ENCODE measurements at regions not wholly inside any gene's neighbourhood (a gene's known extent, or its start where the extent isn't known, plus 50 kb on each side); places are given as distances from the start of the nearest gene placed in this dataset.

GRCh38 chr14:32012062-32012461 lies 65.0 kb upstream of the ARHGAP5 start:
- Histone ChIP-seq H3K4me2 (ENCODE audit: low read depth, low read length, poor library complexity, severe bottlenecking) (no peak overlapping the region), H4K20me1 (ENCODE audit: insufficient read depth, low read depth, low read length) (no peaks in the 10 kb centered on the region), H3K9me2 (replicated peaks; ENCODE audit: insufficient read depth, low read length) (no peaks in the 10 kb centered on the region), H3K36me3 (ENCODE audit: insufficient read depth, low read length) (no peaks in the 10 kb centered on the region), H3K79me2 (ENCODE audit: low read length) (no peaks in the 10 kb centered on the region), H2AFZ (ENCODE audit: low read length) (no peak overlapping the region), H3K9me3 (ENCODE audit: low read length) (no peaks in the 10 kb centered on the region), H3K4me1 (ENCODE audit: low read length) (no peaks in the 10 kb centered on the region), H3K9ac (ENCODE audit: low read length) (no peak overlapping the region), H3K27me3 (ENCODE audit: low read length) (0 out of 2 replicates have a peak, but pooled peaks cover 1% of the 10 kb centered on the region), H3K27ac (ENCODE audit: low read length) (no peak overlapping the region), H3K4me3 (ENCODE audit: low read length) (no peak overlapping the region)
- no peak for DNase-seq

- Histone ChIP-seq H3K9me3 (ENCODE audit: low read length) (no peaks in the 10 kb centered on the region), H3K9me2 (replicated peaks; ENCODE audit: insufficient read depth, low read length) (no peaks in the 10 kb centered on the region), H3K9ac (ENCODE audit: low read length) (no peak overlapping the region), H3K4me1 (ENCODE audit: low read length) (no peaks in the 10 kb centered on the region), H3K79me2 (ENCODE audit: low read length) (no peaks in the 10 kb centered on the region), H3K27ac (ENCODE audit: low read length) (no peak overlapping the region), H2AFZ (ENCODE audit: low read length) (no peak overlapping the region), H3K4me3 (ENCODE audit: low read length) (no peak overlapping the region), H3K27me3 (ENCODE audit: low read length) (no peaks in the 10 kb centered on the region), H3K4me2 (ENCODE audit: low read depth, low read length, poor library complexity, severe bottlenecking) (no peak overlapping the region), H3K36me3 (ENCODE audit: insufficient read depth, low read length) (no peaks in the 10 kb centered on the region), H4K20me1 (ENCODE audit: insufficient read depth, low read depth, low read length) (no peaks in the 10 kb centered on the region)
- no peak for DNase-seq
Observed at GRCh38 chr14:32012571-32012970, 64.5 kb upstream of the ARHGAP5 start.

- H3K9me2 ChIP-seq (replicated peaks; ENCODE audit: insufficient read depth, low read length) = no peaks in the 10 kb centered on the region
- H3K4me3 ChIP-seq (ENCODE audit: low read length) = no peak overlapping the region
- H2AFZ ChIP-seq (ENCODE audit: low read length) = no peak overlapping the region
- no peaks in the 10 kb centered on the region for H3K9me3 ChIP-seq (ENCODE audit: low read length)
- no peak overlapping the region for H3K4me2 ChIP-seq (ENCODE audit: low read depth, low read length, poor library complexity, severe bottlenecking)
- H3K79me2 ChIP-seq (ENCODE audit: low read length) = no peaks in the 10 kb centered on the region
- DNase-seq = no peak
- H3K4me1 ChIP-seq (ENCODE audit: low read length) = no peaks in the 10 kb centered on the region
- H3K9ac ChIP-seq (ENCODE audit: low read length) = no peak overlapping the region
- no peaks in the 10 kb centered on the region for H4K20me1 ChIP-seq (ENCODE audit: insufficient read depth, low read depth, low read length)
- no peaks in the 10 kb centered on the region for H3K36me3 ChIP-seq (ENCODE audit: insufficient read depth, low read length)
- H3K27ac ChIP-seq (ENCODE audit: low read length) = no peak overlapping the region
- no peaks in the 10 kb centered on the region for H3K27me3 ChIP-seq (ENCODE audit: low read length)
Observed at GRCh38 chr14:32013083-32013482, 64.0 kb upstream of the ARHGAP5 start.

GRCh38 chr14:32014057-32014456 lies 63.0 kb upstream of the ARHGAP5 start:
- H3K79me2 ChIP-seq (ENCODE audit: low read length) = no peaks in the 10 kb centered on the region
- H3K27ac ChIP-seq (ENCODE audit: low read length) = no peak overlapping the region
- H3K9ac ChIP-seq (ENCODE audit: low read length) = no peak overlapping the region

GRCh38 chr14:32014498-32014897 lies 62.6 kb upstream of the ARHGAP5 start:
- no peak overlapping the region for H3K27ac ChIP-seq (ENCODE audit: low read length)
- H3K4me3 ChIP-seq (ENCODE audit: low read length) = no peak overlapping the region
- no peaks in the 10 kb centered on the region for H4K20me1 ChIP-seq (ENCODE audit: insufficient read depth, low read depth, low read length)
- H3K27me3 ChIP-seq (ENCODE audit: low read length) = no peaks in the 10 kb centered on the region
- H3K9me3 ChIP-seq (ENCODE audit: low read length) = no peaks in the 10 kb centered on the region
- no peaks in the 10 kb centered on the region for H3K79me2 ChIP-seq (ENCODE audit: low read length)
- H3K9ac ChIP-seq (ENCODE audit: low read length) = no peak overlapping the region
- no peak overlapping the region for H2AFZ ChIP-seq (ENCODE audit: low read length)
- no peak overlapping the region for H3K4me2 ChIP-seq (ENCODE audit: low read depth, low read length, poor library complexity, severe bottlenecking)
- no peaks in the 10 kb centered on the region for H3K36me3 ChIP-seq (ENCODE audit: insufficient read depth, low read length)
- no peak for DNase-seq
- no peaks in the 10 kb centered on the region for H3K4me1 ChIP-seq (ENCODE audit: low read length)
- no peaks in the 10 kb centered on the region for H3K9me2 ChIP-seq (replicated peaks; ENCODE audit: insufficient read depth, low read length)

More at GRCh38 chr14:32014057-32014456, 63.0 kb upstream of the ARHGAP5 start:
- H2AFZ ChIP-seq (ENCODE audit: low read length) = no peak overlapping the region
- H3K4me3 ChIP-seq (ENCODE audit: low read length) = no peak overlapping the region
- H4K20me1 ChIP-seq (ENCODE audit: insufficient read depth, low read depth, low read length) = no peaks in the 10 kb centered on the region
- H3K4me2 ChIP-seq (ENCODE audit: low read depth, low read length, poor library complexity, severe bottlenecking) = no peak overlapping the region
- H3K27me3 ChIP-seq (ENCODE audit: low read length) = no peaks in the 10 kb centered on the region
- no peaks in the 10 kb centered on the region for H3K9me2 ChIP-seq (replicated peaks; ENCODE audit: insufficient read depth, low read length)
- H3K9me3 ChIP-seq (ENCODE audit: low read length) = no peaks in the 10 kb centered on the region
- DNase-seq = no peak
- no peaks in the 10 kb centered on the region for H3K4me1 ChIP-seq (ENCODE audit: low read length)
- H3K36me3 ChIP-seq (ENCODE audit: insufficient read depth, low read length) = no peaks in the 10 kb centered on the region

GRCh38 chr14:32015166-32015565 lies 61.9 kb upstream of the ARHGAP5 start:
- Histone ChIP-seq H3K4me2 (ENCODE audit: low read depth, low read length, poor library complexity, severe bottlenecking) (no peak overlapping the region), H3K4me3 (ENCODE audit: low read length) (no peak overlapping the region), H3K4me1 (ENCODE audit: low read length) (no peaks in the 10 kb centered on the region), H3K27me3 (ENCODE audit: low read length) (no peaks in the 10 kb centered on the region), H4K20me1 (ENCODE audit: insufficient read depth, low read depth, low read length) (no peaks in the 10 kb centered on the region), H2AFZ (ENCODE audit: low read length) (no peak overlapping the region), H3K27ac (ENCODE audit: low read length) (no peak overlapping the region), H3K36me3 (ENCODE audit: insufficient read depth, low read length) (no peaks in the 10 kb centered on the region), H3K9ac (ENCODE audit: low read length) (no peak overlapping the region), H3K9me2 (replicated peaks; ENCODE audit: insufficient read depth, low read length) (no peaks in the 10 kb centered on the region), H3K79me2 (ENCODE audit: low read length) (no peaks in the 10 kb centered on the region), H3K9me3 (ENCODE audit: low read length) (no peaks in the 10 kb centered on the region)
- no peak for DNase-seq

GRCh38 chr14:32017587-32017986 lies 59.5 kb upstream of the ARHGAP5 start:
- Histone ChIP-seq H3K4me3 (ENCODE audit: low read length) (no peak overlapping the region), H3K36me3 (ENCODE audit: insufficient read depth, low read length) (no peaks in the 10 kb centered on the region), H3K79me2 (ENCODE audit: low read length) (no peaks in the 10 kb centered on the region), H3K9me3 (ENCODE audit: low read length) (no peaks in the 10 kb centered on the region), H2AFZ (ENCODE audit: low read length) (no peak overlapping the region), H3K9me2 (replicated peaks; ENCODE audit: insufficient read depth, low read length) (no peaks in the 10 kb centered on the region), H3K27ac (ENCODE audit: low read length) (no peak overlapping the region), H3K4me1 (ENCODE audit: low read length) (no peaks in the 10 kb centered on the region), H3K27me3 (ENCODE audit: low read length) (no peaks in the 10 kb centered on the region), H3K9ac (ENCODE audit: low read length) (no peak overlapping the region), H3K4me2 (ENCODE audit: low read depth, low read length, poor library complexity, severe bottlenecking) (no peak overlapping the region), H4K20me1 (ENCODE audit: insufficient read depth, low read depth, low read length) (no peaks in the 10 kb centered on the region)
- no peak for DNase-seq

GRCh38 chr14:32018391-32019092 lies 58.6 kb upstream of the ARHGAP5 start:
- no peak overlapping the region for H3K9ac ChIP-seq (ENCODE audit: low read length)
- no peaks in the 10 kb centered on the region for H3K4me1 ChIP-seq (ENCODE audit: low read length)
- no peaks in the 10 kb centered on the region for H3K9me2 ChIP-seq (replicated peaks; ENCODE audit: insufficient read depth, low read length)
- no peaks in the 10 kb centered on the region for H3K27me3 ChIP-seq (ENCODE audit: low read length)
- no peaks in the 10 kb centered on the region for H3K9me3 ChIP-seq (ENCODE audit: low read length)
- DNase-seq = no peak
- no peaks in the 10 kb centered on the region for H4K20me1 ChIP-seq (ENCODE audit: insufficient read depth, low read depth, low read length)
- no peak overlapping the region for H3K4me3 ChIP-seq (ENCODE audit: low read length)
- H3K79me2 ChIP-seq (ENCODE audit: low read length) = no peaks in the 10 kb centered on the region
- no peak overlapping the region for H3K4me2 ChIP-seq (ENCODE audit: low read depth, low read length, poor library complexity, severe bottlenecking)
- no peak overlapping the region for H3K27ac ChIP-seq (ENCODE audit: low read length)
- no peaks in the 10 kb centered on the region for H3K36me3 ChIP-seq (ENCODE audit: insufficient read depth, low read length)
- no peak overlapping the region for H2AFZ ChIP-seq (ENCODE audit: low read length)
